HL-60 (cell line): ENCODE measurements at regions not wholly inside any gene's neighbourhood (a gene's known extent, or its start where the extent isn't known, plus 50 kb on each side); places are given as distances from the start of the nearest gene placed in this dataset.

Experiments
- DNase-seq, 2 experiments: peaks; one replicate each; pipeline ENCODE4 v3.0.0-alpha.2; 2010 to 2020; ENCODE audit warnings: low read depth in 1 of 2, low spot score in 1 of 2
- H3K27ac ChIP-seq: fragments of 250-450 bp; sonication (Bioruptor Pico); replicated peaks from 2 replicates; pipeline ENCODE4 v1.5.1; 2020; ENCODE audit warnings: mild to moderate bottlenecking, moderate library complexity
- H3K27me3 ChIP-seq: fragments of 250-450 bp; sonication (Bioruptor Pico); 2 replicates; pipeline ENCODE4 v1.5.1; 2021; ENCODE audit warnings: mild to moderate bottlenecking, moderate library complexity; ENCODE audit not compliant: insufficient read depth, poor library complexity, severe bottlenecking
- H3K4me3 ChIP-seq: replicated peaks from 2 replicates; pipeline ENCODE4 v1.5.1; 2011; ENCODE audit warnings: mild to moderate bottlenecking, control low read depth, low read length; ENCODE audit not compliant: insufficient read depth
- CTCF ChIP-seq: IDR thresholded peaks from one replicate; pipeline ENCODE4 v1.5.1; 2011; ENCODE audit warnings: low read length, control low read depth, inconsistent platforms; ENCODE audit not compliant: insufficient read depth
- GABPA ChIP-seq: IDR thresholded peaks from 2 replicates; pipeline ENCODE4 v1.6.1; 2012; ENCODE audit warnings: low read depth
- POLR2AphosphoS5 ChIP-seq: IDR thresholded peaks from 2 replicates; pipeline ENCODE4 v1.6.1; 2012; ENCODE audit warnings: low read depth
- SPI1 ChIP-seq: IDR thresholded peaks from 2 replicates; pipeline ENCODE4 v1.6.1; 2012; ENCODE audit warnings: low read depth, mild to moderate bottlenecking, borderline replicate concordance
- TF ChIP-seq, protein P1 (sequence below): IDR thresholded peaks from 2 replicates; pipeline ENCODE4 v1.6.1; 2012; ENCODE audit warnings: low read depth; ENCODE audit not compliant: insufficient replicate concordance

- Histone ChIP-seq H3K4me3 (no peak overlapping the region), H3K27ac (no peak overlapping the region), H3K27me3 (no peaks in the 10 kb centered on the region)
- TF ChIP-seq, protein P1, sequence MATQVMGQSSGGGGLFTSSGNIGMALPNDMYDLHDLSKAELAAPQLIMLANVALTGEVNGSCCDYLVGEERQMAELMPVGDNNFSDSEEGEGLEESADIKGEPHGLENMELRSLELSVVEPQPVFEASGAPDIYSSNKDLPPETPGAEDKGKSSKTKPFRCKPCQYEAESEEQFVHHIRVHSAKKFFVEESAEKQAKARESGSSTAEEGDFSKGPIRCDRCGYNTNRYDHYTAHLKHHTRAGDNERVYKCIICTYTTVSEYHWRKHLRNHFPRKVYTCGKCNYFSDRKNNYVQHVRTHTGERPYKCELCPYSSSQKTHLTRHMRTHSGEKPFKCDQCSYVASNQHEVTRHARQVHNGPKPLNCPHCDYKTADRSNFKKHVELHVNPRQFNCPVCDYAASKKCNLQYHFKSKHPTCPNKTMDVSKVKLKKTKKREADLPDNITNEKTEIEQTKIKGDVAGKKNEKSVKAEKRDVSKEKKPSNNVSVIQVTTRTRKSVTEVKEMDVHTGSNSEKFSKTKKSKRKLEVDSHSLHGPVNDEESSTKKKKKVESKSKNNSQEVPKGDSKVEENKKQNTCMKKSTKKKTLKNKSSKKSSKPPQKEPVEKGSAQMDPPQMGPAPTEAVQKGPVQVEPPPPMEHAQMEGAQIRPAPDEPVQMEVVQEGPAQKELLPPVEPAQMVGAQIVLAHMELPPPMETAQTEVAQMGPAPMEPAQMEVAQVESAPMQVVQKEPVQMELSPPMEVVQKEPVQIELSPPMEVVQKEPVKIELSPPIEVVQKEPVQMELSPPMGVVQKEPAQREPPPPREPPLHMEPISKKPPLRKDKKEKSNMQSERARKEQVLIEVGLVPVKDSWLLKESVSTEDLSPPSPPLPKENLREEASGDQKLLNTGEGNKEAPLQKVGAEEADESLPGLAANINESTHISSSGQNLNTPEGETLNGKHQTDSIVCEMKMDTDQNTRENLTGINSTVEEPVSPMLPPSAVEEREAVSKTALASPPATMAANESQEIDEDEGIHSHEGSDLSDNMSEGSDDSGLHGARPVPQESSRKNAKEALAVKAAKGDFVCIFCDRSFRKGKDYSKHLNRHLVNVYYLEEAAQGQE = no peak
- TF ChIP-seq CTCF (no peak), SPI1 (no peak), POLR2AphosphoS5 (no peak), GABPA (no peak)
- no peak for DNase-seq
These were observed 448.7 kb downstream of the LTN1 start for GRCh38 chr21:28543975-28544374.

GRCh38 chr21:28541371-28542112 lies 451.1 kb downstream of the LTN1 start:
- H3K27me3 ChIP-seq = no peaks in the 10 kb centered on the region
- no peak for DNase-seq
- H3K27ac ChIP-seq = no peak overlapping the region
- H3K4me3 ChIP-seq = no peak overlapping the region
- TF ChIP-seq, protein P1 = no peak
- TF ChIP-seq SPI1 = no peak
- no peak for TF ChIP-seq GABPA
- TF ChIP-seq CTCF = no peak
- TF ChIP-seq POLR2AphosphoS5 = no peak

DNA sequence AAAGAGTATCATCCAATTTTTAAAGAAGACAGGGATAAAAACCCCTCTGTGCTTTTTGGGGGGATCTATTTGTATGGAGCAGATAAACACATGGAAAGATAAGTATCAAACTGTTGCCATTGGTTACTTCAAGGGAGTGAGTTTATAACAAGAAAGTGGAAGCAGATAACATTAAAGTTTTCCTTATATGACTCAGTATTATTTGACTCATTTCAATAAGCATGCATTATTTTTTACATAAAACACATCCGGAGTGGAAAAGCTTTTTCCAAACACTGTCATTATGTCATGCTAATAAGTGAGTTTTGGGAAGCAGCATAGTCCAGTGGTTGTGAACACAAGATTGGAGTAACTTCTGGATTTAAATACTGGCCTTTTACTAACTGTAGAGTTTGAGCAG lies 452.2 kb downstream of the LTN1 start:
- DNase-seq = no peak
- no peak for TF ChIP-seq POLR2AphosphoS5
- no peak for TF ChIP-seq GABPA
- TF ChIP-seq, protein P1 = no peak
- no peak for TF ChIP-seq SPI1
- TF ChIP-seq CTCF = no peak
- Histone ChIP-seq H3K27me3 (no peaks in the 10 kb centered on the region), H3K27ac (no peak overlapping the region), H3K4me3 (no peak overlapping the region)
